ENCODE measurements at regions not wholly inside any gene's neighbourhood (a gene's known extent, or its start where the extent isn't known, plus 50 kb on each side); places are given as distances from the start of the nearest gene placed in this dataset.
"Not testable (repeated sequence)": the region's sequence is repeated elsewhere in the genome, so short reads cannot be mapped to it uniquely, and the experiment has no call there.

DNA sequence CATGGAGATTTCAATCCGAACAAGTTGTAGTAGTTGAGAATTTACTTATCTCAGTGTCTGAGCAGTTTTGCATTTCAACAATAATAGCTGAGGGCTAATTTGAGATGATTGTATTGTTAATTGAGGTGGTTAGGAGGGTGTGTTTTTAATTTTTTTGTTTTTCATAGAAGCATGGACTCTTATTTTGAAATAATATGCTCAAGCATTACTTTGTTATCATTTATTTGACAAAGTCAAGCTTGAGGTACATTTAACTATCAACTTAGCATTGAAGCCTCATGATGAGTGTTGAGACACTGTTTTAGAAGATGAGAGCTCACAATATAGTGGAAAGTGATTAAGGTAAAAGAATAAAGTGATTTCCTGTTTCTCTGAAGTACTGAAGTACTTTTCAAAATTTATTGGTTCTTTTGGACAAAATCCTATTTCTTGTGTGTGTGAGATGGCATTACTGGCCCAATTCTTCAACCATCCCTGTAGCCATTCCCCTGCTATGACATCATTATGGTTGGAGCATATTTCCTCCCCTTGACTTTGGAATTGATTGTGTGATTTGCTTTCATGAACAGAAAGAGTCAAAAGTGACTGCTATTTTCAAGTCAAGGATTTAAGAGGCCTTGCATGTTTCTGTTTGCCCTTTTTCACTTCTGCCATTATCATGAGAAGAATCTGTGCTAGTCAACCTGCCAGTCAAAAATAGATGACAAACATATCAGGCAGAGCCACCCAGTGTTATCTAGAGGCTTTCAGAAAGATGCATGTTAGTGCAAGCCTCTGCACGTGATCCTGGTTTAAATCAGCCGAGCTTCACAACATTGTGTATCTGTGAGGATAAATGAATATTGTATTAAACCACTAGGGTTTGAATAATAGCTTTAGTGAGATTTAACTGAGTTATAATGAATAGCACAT, 1112.3 kb upstream of the CITED2 start:
- DNase-seq: no peak

DNA sequence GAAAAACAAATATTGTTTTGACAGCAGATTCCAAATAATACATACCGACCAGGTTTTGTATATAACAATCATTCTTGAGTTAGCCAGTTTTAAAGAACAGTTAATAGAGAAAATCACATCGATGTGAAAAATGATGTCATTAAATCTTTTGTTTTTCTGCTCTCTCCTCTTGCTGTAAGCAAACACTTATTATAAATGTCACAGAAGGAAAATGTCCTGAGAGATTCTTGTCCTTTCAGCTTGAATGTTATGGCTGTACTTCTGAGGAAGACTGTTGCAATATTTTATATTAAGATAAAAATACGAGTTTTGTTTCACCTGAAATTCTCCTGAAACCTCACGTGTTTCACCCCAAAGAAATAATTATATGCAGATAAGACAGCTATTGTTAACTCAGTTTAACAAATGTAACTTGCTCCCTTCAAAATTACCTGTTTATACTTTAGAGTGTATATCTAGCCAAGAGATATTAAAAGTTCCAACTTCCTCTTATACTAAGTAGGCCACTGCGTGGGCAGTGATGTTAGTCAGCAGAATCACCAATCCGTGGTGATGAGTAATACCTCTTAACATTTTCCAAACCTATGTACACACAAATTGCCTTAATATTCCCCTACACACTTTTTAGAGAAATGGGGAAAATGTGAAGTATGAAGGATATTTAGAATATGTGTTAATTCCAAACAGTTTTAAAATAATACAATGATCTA, 1111.4 kb upstream of the CITED2 start:
- DNase-seq: no peak

DNA sequence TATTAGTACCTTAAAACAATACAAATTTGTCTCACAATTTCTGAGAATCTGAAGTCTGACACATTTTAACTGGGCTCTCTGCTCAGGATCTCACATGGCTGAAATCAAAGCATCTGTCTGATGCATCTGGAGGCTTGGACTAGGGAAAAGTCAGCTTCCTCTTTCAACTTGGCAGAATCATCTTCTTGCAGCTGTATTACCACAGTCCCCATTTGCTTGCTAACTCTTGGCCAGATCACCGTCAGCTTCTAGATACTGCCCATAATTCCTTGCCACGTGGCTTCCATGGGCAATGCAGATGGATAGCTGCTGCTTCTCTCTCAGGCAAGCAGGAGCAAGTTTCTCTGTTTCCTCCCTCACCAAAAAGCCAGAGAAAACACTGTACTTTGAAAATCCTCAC, 1106.4 kb upstream of the CITED2 start:
- peak; percentile 36 for DNase-seq

DNA sequence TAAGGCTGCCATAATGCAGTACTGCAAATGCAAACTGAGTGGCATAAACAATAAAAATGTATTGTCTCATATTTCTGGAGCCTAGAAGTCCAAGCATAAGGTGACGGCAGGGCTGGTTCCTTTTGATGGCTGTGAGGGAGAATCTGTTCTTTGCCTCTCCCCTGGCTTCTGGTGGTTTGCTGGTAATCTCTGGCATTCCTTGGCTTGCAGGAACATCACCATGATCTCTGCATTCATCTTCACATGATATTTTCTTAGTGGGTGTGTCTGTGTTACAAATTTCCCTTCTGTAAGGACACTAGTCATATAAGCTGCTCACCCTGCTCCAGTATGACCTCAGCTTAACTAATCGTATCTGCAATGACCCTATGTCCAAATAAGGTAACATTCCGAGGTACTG, 1104.2 kb upstream of the CITED2 start:
- DNase-seq: no peak

DNA sequence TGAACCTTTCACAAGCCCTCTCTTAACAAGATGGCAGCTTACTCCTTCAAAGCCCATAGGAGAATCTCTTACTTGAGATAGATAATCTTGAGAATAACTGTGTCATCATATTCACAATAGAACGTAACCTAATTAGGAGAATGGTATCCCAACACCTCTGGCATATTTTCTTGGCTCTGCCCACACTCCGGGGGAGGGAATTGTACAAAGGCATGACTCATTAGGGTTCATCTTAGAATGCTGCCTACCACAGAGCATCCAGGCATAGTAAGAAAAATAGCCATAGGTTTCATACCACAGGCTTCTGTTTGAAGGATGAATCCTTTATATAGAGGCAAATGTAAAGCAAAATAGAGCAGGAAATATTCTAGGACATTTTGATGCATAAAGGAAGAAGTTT, 1100.6 kb upstream of the CITED2 start:
- DNase-seq: no peak

DNA sequence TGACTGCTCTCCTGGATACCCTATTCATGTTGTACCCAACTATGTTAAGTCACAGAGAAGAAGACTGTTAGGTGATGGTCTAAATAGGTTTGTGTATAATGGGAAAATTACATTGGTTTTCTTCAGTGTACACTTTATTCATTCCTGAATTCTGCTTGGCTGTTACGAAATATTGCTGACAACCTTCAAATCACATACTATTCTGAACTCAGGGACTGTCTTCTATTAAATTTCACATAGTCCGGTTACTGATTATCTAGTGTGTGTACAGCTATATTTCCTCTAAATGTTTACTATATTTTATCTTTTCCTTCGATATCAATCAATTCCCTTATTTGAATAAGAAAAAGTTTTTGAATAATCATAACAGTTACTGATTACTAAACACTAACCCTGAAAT, 1090.3 kb upstream of the CITED2 start:
- no peak for DNase-seq

DNA sequence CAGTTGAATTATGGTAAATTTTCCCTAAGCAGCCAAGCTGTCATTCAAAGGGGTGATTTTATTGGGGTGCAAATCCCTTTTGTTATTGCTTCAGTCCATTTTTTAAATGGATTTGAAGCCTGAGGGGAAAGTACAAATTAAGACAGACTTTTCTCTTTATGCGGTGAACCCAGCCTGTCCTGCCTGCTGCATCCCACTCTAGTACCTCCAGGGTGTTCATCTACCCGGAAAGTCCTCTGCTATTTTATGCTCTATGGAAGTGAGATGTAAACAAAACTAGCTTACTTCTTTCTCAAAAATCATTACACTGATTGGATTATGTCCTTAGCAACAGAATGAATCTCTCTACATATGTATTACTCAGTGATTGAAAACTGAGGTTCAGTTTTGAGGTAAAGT, 1088.9 kb upstream of the CITED2 start:
- DNase-seq: no peak

DNA sequence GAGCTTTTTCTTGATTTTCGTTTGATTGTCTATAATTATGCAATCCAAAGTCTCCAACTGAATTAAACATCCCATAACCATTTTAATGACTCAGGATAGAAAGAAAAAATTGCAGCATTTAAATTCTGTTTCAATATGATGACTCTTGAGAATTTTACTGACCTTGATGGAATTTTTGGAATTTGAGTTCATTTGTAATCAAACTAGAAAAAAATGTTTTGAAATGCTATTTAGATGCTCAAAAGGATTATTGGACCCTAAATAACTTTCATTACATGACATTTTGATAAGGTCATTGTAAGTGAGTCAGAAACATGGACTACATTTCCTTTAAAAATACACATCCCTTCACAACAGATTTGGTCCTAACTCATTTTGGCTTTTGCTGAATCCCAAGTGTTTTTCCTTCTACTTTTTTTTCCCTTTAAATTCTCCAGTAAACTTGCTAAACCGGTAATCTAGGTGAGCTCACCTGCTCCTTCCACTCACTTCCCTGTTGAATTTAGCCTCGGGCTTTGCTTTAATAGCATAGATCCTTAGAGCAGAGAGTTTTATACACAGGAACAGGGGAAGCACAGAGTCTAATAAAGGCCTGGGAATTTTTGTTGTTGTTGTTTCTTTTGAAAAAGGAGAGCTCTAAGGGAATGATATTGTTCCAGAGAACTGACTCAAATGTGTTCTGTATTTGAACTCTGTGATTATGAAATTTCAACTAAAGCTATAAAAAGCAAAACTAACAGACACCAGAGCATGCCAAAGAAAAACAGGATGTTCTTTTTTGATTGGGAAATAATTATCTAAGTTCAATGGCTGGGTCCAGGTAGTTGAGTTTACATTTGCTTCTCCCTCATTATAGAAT, 1088.2 kb upstream of the CITED2 start:
- no peak for DNase-seq

DNA sequence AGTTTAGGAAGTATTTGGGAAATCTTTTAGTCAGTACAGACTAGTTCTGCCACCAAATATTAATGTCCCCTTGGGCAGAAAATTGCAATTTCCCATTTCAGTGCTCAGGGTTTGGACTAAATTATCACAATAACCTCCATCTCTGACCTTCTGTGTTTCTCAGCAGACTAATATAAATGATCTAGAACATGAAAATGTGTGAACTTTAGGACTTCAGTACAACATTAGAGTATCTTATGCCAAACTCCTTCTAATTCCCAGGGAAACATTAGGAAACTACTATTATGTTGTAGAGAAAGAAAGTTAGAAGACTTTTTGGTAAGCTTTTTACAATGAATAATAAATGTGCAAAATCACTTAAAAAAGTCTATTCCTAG, 1087.6 kb upstream of the CITED2 start:
- DNase-seq: no peak

DNA sequence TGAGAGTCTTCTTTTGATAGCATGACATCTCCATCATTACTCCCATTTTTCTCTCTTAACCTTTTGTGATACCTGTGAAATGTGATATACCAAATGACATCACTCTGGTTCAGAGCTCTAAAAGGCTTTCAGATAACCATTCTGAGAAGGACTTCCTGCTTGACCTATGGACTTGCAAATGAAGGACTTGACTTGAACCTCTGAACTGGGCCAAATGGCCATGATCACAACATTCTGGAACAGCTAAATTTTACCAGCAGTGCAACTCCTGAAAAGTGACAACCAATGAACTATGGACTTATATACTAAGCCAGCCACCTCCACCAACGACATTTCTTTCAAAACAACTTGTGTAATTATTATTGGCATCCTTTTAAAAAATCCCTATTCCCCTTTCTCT, 1085.8 kb upstream of the CITED2 start:
- no peak for DNase-seq

DNA sequence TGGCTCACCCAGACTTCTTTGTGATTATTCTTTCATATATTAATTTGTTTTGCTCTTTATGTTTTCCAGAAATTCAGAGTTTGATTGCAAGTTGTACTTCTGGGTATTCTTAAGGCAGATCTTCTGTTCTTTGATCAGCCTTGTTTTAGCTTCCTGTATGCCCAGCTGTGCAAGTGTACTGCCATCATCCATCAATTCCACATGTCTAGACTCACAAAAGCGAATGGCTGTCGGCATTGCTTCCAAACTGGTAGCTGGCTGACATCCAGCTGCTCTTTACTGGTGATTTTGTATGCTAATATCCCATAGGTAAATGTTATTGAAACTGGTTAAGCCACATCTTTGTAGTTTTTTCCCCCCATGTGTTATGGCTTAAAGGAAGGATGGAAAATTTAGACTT, 1084.8 kb upstream of the CITED2 start:
- no peak for DNase-seq

DNA sequence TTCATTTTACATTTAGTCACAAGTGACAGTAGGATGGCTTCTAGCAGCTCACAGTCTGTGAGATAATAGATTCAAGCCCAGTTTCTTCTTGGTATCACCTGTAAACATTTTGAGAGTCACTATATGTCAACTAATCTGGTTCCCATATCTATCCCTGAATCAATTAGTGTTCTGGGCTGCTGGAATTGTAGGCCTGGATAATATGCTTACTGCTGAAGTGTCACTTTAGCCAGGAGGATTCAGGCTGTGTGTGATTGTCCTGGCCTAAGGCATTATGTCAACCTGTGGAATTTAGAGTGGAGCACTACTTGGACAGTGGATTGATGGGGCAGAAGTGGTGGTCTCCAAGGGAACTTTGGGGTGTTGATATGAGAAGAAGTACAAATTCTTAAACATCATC, 1071.8 kb upstream of the CITED2 start:
- no peak for DNase-seq

DNA sequence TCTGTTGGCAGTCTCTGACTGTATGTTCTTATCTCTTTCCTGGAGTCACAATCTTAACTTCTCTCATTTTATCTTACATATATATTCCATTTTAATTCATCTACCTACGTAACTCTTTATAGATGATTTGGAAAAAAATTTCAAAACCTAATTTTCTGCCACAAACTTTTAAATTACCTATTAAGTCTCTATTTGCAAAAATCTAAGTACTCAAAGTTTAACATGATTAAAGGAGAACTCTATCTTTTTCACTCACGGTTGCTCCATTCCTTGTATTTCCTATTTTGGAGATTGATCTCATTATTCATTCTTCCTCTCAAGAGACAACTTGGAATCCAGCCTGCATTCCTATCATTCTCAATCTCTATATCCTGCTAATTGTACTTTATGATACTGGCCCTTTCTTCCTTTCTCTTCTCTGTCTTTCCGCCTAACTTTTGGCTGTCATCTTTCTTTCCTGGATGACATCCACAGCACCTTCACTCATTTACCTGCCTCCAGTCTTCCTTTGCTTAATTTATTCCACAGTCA, 1071.1 kb upstream of the CITED2 start:
- no peak for DNase-seq

DNA sequence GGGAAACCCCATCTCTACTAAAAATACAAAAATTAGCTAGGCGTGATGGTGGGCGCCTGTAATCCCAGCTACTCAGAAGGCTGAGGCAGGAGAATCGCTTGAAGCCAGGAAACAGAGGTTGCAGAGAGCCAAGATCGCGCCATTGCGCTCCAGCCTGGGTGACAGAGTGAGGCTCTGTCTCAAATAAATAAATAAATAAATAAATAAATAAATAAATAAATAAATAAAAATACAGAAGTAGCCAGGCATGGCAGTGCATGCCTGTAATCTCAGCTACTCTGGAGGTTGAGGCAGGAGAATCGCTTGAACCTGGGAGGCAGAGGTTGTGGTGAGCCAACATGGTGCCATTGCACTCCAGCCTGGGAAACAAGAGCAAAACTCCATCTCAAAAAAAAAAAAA, 1068.7 kb upstream of the CITED2 start:
- DNase-seq: not testable (repeated sequence)

DNA sequence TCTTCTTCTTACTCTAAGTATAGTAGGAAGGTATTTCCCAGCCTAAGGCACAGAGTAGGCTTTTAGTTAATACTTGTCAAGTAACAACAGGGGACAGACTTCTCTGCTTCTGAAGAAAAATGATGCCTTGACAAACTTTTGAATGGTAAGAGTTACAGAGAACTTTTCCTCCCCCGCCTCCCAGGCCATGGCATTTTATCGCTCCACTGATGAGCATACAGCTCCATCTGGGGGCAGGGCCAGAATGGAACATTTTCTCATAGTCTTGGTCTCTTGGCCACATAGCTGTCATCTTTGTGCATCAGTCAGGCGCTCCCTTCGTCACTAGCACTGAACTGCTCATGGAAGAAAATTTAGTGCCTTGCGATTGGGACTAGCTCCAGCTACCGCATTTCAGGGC, 1066.8 kb upstream of the CITED2 start:
- DNase-seq: peak; percentile 50

DNA sequence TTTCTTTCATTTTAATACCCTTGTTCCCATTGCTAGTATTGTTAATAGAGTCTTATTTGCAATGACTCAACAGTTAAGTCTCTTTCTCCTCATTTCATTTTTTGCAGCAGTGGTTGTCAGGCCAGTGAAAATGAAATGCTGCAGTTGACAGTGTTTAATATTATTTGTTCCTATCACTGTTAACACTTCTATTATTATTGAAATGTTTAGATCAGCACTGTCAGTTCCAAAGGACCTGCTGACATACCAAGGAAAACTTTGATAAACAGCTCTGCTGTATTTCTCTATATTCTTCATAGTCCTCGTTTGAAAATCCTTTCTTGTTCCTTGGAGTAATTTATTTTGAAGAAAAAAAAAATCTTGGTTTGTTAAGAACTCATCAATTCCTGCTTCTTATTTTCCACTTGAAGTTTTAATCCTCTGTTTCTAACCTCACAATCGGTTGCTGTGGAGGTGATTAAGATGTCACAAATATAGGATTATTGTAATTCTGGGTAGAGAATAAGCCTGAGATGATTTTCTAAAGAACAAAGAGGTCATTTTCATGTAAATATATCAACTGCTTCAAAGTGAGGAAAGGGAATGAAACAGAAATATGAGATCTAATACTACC, 1065.9 kb upstream of the CITED2 start:
- no peak for DNase-seq

DNA sequence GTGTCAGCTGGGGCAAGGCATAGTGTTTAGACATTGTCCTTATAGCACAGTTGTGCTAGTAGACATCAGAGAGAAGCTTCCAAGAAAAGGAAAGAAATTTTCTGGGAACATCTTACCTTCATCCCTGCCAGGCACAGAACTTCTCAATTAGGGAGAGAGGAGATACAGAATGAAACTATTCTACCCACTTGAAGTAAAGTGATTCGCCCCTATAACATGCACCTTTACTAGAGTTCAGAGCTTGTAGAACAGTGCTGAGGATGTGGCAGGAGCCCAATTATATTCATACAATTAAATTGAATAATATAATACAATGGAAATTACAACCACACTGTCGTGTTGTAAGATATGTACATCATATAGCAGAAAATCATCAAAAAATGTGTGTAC, 1063.9 kb upstream of the CITED2 start:
- DNase-seq: no peak

DNA sequence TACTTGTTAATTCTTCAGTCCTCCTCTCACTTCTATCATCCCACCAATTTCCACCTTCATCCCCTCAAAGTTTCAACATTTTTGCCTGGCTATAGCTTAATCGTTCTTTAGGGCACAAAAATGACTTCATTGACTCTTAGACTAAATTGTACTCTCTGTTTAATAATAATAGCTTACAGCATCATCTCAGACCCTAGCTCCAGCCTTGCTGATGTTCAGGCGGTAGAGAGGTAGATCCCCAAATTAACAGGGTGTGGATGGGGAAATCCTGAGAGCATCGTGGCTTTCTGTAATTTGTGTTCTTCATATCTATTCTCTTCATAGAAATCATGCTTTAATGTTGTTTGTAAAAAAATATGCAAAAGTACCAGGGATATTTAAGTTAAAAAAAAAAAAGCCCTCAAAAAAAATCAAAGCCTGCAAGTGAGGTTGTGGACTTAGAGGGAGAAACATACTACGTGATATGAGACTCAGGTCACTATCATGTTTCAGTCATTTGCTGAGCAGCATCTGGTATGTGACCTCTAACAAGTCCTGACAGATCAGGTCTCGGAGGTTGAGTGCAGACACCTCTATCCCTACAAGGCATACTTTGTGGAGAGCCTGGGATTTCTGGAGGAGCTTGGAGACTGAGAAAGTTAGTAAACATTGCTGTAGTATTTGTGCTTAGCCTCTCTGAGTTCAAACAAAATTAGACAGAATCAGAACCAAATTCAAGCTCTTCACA, 1063.3 kb upstream of the CITED2 start:
- DNase-seq: no peak

DNA sequence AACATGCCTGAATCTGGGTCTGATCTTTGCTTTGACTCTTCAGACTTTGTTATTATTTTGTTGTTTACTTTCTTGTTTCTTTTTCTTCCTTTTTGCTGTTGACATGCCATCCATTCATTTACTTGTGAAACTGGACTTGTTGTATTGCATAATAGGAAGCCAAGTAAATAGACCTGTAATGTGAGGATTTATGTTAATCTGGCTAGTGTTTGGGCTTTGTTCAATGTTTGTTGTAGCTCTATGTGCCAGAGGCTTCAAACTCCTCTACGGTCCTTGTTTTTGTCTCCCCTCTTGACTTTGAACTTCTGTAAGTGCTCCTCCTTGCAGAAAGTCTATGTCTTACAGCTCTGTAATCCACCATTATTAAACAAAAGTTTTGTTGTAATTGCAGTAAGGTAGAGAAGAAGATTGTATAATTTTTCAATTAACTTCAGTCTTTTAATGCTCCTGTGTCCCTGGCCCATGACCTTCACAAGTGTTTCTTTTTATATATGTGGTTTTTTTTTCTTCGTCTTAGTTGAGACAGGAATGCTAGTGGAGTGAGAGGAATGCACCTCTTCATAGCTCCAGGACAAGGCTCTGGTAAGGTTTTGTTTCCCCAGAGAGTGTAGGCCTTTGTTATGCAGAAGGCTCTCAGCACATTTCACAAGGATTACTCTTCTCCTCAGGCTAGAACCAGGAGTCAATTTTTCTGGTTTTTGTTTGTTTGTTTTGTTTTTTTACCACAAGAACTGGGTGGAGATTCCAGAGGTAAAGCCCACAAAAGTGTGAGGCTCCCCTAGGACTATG, 1061.8 kb upstream of the CITED2 start:
- no peak for DNase-seq

DNA sequence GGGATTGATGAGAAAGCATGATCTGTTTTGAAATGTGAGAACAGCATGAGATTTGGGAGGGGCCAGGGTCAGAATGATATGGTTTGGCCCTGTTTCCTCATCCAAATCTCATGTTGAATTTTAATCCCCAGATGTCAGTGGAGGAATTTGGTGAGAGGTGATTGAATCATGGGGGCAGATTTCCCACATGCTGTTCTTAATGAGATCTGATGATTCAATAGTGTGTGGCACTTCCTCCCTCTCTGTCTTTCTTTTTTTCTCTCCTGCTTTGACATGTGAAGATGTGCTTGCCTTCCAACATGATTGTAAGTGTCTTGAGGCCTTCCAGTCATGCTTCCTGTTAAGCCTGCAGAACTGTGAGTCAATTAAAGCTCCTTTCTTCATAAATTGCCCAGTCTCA, 1060.3 kb upstream of the CITED2 start:
- no peak for DNase-seq

DNA sequence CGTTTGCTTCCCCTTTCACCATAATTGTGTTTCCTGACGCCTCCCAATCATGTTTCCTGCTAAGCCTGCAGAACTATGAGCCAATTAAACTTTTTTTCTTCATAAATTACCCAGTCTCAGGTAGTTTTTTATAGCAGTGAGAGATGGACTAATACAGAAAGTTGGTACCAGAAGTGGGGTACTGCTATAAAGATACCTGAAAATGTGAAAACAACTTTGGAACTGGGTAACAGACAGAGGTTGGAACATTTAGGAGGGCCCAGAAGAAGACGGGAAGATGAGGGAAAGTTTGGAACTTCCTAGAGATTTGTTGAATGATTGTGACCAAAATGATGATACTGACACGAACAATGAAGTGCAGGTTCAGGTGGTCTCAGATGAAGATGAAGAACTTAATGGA, 1058.6 kb upstream of the CITED2 start:
- no peak for DNase-seq

All from femur (tissue), 1 donor.